Activated CD4-positive, alpha-beta T cell treated with anti-CD3 and anti-CD28 coated beads, Interleukin-10, Interleukin-2, amounts not matched to agents 100 ng/mL and 50 ng/mL, durations not matched to agents 16 hours and 8 hours (primary cell): ENCODE measurements at regions not wholly inside any gene's neighbourhood (a gene's known extent, or its start where the extent isn't known, plus 50 kb on each side); places are given as distances from the start of the nearest gene placed in this dataset.

Experiments
- DNase-seq: peaks from one replicate; pipeline ENCODE4 v3.0.0-alpha.2; 2020

- DNase-seq: no peak
Observed at GRCh38 chr2:146918280-146918679, 926.5 kb upstream of the ACVR2A start.

DNA sequence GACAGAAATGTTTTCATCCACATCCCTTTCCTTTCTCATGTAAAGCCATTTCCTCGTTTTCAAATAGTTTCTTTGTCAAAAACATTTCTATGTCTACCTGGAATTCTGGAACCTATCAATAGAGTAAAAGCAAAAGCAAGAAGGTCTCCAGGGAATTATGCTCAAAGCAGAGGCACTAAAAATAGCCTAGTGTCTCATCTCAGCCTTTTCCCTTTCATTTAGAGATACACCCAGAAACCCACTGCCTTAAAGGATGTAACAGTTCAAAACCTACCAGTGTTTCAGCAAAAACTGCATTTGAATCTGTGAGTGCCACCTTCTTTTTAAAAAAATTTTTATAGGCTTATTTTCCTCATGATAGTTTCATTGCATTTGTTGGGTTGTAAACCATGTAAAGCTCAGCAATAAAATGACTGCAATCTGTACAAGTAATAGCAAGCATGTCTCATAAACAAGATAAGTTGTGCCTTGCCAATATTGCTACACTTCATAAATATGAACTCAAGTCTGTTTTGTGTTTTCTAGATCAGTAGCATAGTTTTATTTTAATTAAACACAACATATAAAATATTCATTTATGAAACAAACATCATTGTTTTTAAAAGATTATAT is 927.3 kb upstream of the ACVR2A start:
- DNase-seq: no peak

DNA sequence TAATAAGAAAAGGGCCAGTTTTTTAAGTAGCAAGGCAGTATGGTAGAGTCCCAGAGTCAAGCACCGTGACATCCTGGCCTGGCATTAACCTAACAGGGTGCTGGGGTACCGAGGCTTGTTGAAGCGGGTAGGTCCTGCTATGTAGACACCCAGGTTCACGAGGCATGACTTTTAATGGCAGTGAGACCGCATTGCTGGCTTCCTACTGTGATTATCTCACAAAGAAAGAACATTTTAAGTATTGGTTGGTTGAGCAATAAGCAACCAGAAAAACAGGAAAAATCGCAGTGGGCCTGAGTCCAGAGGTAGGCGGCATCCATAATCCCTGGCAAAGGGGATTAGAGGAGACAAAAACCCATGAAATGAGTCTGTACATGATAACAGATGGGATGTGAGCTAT is 927.9 kb upstream of the ACVR2A start:
- no peak for DNase-seq

DNA sequence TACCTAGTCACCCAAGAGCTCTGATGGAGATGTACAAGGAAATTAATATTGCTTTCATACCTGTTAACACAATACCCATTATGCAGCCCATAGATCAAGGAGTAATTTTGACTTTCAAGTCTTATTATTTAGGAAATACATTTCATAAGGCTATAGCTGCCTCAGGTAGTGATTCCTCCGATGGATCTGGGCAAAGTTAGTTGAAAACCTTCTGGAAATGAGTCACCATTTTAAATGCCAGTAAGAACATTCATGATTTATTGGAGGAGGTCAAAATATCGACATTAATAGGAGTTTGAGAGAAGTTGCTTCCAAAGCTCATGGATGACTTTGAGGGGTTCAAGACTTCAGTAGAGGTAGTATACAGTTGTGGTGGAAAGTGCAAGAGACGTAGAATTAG is 931.4 kb upstream of the ACVR2A start:
- DNase-seq: no peak

DNA sequence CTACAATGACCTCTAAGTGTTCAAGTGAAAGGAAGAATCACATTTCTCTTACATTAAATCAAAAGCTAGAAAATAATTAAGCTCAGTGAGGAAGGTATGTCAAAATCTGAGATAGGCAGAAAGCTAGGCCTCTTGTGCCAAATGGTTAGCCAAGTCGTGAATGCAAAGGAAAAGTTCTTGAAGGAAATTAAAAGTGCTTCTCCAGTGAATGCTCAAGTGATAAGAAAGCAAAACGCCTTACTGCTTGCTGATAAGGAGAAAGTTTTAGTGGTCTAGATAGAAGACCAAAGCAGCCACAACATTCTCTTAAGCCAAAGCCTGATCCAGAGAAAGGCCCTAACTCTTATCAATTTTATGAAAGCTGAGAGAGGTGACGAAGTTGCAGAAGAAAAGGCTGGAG is 932.3 kb upstream of the ACVR2A start:
- no peak for DNase-seq

DNA sequence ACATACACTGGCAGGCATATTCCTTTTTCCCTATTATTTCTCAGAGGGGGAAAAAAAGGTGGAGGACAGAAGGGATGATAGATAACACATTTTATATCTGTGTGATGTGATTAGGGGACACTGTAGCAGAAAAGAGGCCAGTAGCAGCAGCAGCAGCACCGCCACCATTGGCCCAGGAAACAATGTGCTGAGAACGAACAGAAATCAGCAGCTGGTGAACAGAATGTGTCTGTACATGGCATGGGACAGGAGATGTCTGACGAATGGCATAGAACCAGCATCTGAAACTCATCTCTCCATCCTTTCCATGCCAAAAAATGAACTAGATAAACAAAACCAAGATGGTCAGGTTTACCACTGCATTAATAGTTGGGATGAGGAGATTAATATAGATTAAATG is 936.1 kb upstream of the ACVR2A start:
- DNase-seq: no peak

DNA sequence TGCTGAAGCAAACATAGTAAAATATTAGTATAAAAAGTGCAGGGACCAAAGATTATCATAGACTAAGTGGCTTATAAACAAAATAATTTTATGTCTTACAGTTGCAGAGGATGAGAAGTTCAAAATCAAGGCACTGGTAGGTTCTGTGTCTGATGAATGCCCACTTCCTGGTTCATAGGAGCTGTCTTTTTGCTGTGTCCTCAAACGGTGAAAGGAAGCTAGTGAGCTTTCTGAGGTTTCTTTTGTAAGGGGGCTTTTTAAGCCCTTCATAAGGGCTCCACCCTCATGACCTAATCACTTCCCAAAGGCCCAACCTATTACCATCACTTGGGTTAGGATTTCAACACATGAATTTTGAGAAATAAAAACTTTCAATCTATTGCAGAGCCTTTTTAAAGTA is 946.7 kb upstream of the ACVR2A start:
- DNase-seq: no peak

DNA sequence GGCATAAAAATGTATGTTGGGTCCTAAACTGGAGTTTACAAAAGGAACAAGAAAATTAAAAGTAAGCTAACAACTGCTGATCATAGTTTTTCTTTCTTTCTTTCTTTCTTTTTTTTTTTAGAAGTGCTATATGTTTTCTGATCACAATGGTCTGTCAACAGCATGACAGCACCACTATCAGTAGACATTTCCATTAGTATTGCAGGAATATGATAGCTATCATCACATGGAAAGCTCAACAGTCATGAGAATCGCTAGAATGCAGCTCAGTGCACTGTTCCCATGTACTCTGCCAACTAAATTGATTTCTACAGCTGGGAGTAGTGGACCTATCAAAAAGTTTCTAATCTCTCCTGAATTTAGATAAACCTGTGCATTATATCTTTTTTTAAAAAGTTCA is 950.3 kb upstream of the ACVR2A start:
- no peak for DNase-seq

- no peak for DNase-seq
Observed at GRCh38 chr2:146893500-146894041, 951.3 kb upstream of the ACVR2A start.

GRCh38 chr2:146890491-146890890 is 954.3 kb upstream of the ACVR2A start:
- no peak for DNase-seq

- no peak for DNase-seq
Observed at GRCh38 chr2:146879882-146880281, 964.9 kb upstream of the ACVR2A start.

DNA sequence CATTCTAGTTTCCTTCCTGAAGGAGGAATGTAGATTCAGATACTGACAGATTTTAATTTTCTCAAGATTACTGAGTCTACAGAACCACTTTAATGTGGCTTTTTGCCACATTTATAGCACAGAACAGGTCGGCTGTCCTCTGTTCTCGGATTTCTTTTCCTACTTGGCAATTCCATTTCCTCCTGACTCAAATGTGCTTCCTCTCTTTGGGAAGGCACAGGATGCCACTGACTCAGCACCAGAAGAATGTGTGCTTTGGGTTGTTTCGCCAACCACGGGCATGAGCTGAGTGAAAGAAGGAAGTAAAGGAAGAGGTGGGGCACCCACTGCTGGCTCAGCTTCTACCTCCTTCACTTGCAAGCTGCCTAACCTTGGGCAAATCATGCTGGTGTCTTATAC is 970.6 kb upstream of the ACVR2A start:
- DNase-seq: no peak

DNA sequence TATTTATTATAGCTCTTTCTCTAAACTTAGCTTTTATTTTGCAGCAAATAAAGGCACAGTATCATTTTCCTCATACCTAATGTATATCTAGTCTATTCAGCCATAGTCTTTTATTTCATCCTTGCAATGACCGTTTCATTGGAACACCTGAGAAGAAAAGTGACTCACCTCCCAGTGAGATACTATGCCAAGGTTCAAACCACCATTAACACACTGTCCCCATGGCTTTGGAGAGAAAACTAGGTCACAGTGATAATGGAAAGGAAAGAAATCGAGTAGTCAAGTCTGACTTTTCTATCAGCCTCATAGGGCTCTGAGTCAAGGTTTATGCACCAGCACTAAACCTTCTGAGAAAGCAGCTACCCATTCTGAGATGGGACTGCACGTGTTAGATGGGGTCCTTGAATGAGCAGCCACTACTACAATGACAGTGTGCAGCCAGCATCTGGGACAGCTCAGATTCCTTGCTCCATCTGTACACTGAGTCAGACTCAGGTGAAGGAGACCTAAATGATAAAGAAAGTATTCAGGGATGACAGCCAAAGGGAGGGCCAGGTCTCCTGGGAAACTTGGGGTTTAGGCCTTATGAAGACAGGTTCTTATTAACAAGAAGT is 971.1 kb upstream of the ACVR2A start:
- no peak for DNase-seq

DNA sequence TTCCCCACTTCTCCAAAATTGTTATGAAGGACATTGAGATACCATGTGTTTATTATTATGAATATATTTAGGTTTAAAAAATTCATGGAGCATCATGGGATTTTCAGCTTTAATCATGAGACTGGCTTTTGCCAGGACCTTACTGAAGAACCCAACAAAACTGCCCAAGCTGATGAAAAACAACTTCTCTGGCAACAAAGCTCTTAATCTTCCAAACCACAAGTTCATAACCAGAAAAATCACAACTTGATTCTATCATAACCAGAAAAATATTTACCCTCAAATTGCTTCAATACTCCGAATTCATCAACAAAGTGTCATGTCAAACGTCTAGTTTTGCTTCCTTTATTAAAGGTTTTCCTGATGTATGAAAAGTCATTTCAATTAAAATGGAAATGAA is 971.8 kb upstream of the ACVR2A start:
- DNase-seq: no peak

DNA sequence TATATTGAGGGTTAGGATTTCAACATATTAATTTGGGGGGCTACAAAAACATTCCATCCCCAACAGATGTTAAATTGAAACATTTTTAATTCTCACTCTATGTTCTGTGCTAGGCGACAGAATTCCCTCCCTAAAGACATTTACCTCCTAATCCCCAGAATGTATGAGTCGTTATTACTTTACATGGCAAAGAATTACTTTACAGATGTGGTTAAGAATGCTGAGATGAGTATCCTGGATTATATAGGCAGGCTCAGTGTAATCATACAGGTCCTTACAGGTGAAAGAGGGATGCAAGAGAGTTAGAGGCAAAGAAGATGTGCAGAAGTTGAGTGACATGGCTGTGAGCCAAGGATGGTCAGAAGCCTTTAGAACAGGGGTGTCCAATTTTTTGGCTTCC is 974.1 kb upstream of the ACVR2A start:
- no peak for DNase-seq

- DNase-seq: no peak
Observed at GRCh38 chr2:146869328-146869727, 975.5 kb upstream of the ACVR2A start.

DNA sequence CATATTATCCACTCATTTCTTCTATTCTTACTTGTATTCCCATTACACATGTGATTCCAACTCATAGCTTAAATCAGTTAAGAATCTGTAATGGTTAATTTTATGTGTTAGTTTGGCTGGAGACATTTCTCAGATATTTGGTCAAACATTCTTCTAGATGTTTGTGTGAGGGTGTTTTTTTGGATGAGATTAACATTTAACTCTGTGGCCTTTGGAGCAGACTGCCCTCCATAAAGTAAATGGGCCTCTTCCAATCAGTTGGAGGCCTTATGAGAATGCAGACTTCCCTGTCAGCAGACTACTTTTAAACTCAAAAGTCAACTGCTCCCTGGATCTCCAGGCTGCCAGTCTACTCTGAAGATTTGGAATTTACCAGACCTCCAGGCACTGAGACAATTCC is 976.8 kb upstream of the ACVR2A start:
- no peak for DNase-seq

DNA sequence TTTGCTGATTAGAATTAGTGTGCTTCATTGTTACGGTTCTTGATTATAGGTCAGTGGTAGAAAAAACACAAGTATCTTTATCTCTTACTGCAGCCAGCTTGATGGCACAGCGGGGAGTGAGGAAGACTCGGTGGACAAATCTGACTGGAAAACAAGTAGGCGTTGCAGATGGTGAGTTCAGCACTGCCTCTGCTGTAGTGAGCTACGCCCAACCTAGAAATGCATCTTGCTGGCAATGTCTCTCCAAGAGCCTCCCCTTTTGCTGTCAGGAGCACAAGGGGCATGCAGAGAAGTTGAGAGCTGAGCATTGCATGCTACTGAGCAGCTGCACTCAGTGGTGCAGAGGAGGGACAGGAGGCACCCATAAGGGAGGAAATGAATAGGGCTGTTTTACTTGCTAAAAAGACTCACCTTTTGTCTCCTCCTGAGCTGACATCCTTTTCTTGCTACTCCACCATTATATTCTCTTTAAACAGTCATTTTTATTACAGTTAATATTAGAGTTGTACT is 977.3 kb upstream of the ACVR2A start:
- DNase-seq: no peak

DNA sequence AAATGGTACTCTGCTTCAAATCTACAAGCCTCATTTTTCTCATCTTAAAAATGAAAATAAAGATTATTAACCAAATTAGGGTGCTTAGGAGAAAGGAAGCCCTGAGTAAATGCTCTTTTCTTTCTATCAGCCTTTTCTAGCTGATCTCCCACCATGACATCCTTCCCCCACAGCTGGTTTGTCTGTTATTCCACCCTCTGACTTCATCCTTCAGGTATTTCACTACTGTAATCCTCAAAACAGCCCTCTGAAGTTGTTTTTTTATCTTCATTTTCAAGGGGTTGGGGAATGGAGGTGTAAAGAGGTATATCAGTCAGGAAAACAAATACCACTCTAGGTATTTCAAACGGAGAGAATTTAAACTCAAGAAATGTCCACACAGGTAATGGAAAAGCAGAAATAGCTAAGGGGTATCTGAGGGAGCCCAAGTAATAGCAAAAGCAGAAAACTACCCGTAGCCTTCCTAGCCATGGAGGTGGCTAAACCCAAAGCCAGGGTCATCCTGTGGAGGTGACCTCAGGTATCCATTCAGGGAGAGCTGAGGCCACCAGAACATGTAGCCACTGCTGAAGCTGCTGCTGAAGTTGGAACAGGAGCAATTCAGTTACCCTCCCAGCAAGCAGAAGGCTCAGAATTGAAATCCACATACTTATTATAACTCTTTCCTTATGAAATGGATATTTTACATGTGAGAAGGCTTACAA is 990.9 kb upstream of the ACVR2A start:
- no peak for DNase-seq

DNA sequence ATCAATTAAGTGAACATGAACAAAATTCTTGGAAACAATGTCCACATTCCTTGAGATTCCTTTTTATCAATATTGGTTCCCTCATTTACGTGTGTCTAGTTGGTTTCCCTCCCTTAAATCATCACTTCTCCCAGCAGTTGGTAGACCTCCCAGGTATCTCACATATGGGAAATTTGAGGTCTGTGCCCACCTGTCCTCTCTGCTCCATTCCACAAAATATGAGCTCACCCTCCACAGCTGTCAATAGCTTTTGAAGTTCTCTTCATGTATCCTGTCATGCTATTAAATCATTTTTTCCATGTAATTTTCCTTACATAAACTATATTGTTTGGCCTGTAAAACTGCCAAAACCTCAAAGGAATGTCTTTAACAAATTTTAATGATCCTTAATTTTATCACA is 992.2 kb upstream of the ACVR2A start:
- DNase-seq: no peak

DNA sequence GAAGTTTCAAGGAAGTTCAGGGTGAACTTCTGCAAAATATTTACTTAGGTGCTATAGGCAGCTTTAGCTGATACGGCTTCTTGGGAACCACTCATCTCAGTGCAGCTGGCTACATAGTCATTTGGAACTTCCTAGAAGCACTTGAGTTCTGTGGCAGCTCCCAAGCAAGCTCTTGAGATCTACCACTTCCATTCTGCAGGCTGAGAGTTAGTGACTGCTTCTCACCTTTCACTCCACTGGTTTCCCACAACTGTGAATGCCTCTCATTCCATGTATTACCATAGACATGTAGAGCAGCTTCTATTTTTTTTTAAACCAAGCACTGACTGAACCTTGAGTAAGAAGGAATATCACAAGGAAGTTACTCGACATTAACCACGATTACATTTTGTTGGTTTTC is 994.1 kb upstream of the ACVR2A start:
- no peak for DNase-seq

GRCh38 chr2:146847846-146848245 is 997.0 kb upstream of the ACVR2A start:
- no peak for DNase-seq

DNA sequence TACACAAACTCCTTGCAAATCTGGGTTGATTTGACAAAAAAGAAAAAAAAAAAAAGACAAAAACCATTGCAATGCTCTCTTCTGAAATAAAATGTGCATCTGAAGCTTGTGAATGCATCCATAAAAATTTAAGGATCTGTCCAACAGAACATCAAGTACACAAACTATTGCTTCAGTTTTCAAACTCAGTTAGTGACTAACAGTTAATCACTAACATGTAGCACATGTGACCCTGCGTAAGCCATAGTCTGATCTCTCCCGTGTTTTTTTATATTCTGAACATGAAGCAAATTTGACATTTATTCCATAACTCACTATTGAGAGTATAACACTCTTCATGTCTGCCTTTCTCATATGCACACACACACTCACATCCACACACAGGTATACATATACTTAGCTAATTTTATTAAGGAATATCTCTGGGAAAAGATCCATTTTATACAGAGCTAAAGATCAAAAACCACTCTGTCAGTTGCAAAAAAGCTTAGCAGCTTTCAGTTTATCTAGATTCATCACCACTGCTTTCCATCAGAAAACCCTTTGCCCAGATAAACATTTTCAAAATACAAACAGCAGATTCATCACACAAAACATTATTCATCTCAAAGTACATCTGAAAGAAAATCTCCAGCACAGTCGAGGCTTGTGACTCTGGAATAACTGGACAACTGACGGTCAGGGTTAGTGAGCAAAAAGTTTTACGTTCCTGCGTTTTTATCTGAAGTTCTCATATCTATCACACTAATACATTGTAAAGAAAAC is 1000.4 kb upstream of the ACVR2A start:
- no peak for DNase-seq
